WTC11 (cell line): ENCODE measurements at regions not wholly inside any gene's neighbourhood (a gene's known extent, or its start where the extent isn't known, plus 50 kb on each side); places are given as distances from the start of the nearest gene placed in this dataset.

Source experiments
- ATF1 ChIP-seq: sonication (generic); formaldehyde crosslinking; IDR thresholded peaks from 2 replicates; pipeline ENCODE4 v1.8.1; 2023; ENCODE audit warnings: mild to moderate bottlenecking, moderate library complexity, missing genetic modification reagents
- ATF3 ChIP-seq: sonication (generic); formaldehyde crosslinking; conservative IDR thresholded peaks from 2 replicates; pipeline ENCODE4 v1.8.1; 2022; ENCODE audit warnings: mild to moderate bottlenecking, missing genetic modification reagents
- CREB1 ChIP-seq: sonication (generic); formaldehyde crosslinking; IDR thresholded peaks from 2 replicates; pipeline ENCODE4 v1.8.0; 2023; ENCODE audit warnings: mild to moderate bottlenecking, missing genetic modification reagents
- FOXK1 ChIP-seq: sonication (generic); formaldehyde crosslinking; IDR thresholded peaks from 2 replicates; pipeline ENCODE4 v1.8.0; 2022; ENCODE audit warnings: mild to moderate bottlenecking, moderate library complexity, missing genetic modification reagents
- NFATC4 ChIP-seq: fragments of 250-450 bp; sonication (Bioruptor Pico); IDR thresholded peaks from 2 replicates; pipeline ENCODE4 v1.9.0; 2021; ENCODE audit warnings: mild to moderate bottlenecking
- NFYB ChIP-seq: sonication (generic); formaldehyde crosslinking; conservative IDR thresholded peaks from 2 replicates; pipeline ENCODE4 v1.8.0; 2022; ENCODE audit warnings: low read depth, missing genetic modification reagents
- NR1H2 ChIP-seq: sonication (generic); formaldehyde crosslinking; IDR thresholded peaks from 2 replicates; pipeline ENCODE4 v1.9.0; 2021; ENCODE audit warnings: mild to moderate bottlenecking, moderate library complexity, missing genetic modification reagents
- ZNF263 ChIP-seq: sonication (generic); formaldehyde crosslinking; IDR thresholded peaks from 2 replicates; pipeline ENCODE4 v1.8.1; 2022; ENCODE audit warnings: low read depth, mild to moderate bottlenecking, moderate library complexity, missing genetic modification reagents
- TF ChIP-seq, protein P1 (sequence below): fragments of 200-600 bp; IDR thresholded peaks from 2 replicates; pipeline ENCODE4 v1.8.0; 2022; ENCODE audit warnings: antibody characterized with exemption
- TF ChIP-seq, protein P2 (sequence below): sonication (generic); formaldehyde crosslinking; IDR thresholded peaks from 2 replicates; pipeline ENCODE4 v1.8.0; 2022; ENCODE audit warnings: mild to moderate bottlenecking, missing genetic modification reagents

DNA sequence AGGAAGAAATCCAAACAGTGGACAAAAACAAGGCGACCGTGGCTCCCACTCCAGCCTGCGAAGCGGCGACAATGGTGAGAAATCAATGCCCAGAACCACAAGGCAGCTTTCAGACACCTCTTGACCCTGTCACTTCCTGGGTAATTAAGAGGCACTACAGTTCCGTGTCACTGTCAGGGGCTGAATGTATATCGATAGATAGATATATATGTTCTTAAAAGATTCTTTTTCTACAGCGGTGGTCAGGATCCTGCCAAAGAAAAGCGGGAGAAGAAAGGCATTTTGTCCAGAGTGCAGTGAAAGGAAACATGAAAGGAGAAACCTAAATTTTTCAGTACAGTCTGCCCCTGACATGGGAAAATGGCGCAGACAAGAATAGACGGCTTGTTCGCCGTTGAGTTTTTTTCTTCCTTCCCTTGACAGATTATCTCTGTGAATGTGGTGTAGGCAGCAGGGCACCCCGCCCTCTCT is 56.2 kb upstream of the HES1 start:
- TF ChIP-seq, protein P1, sequence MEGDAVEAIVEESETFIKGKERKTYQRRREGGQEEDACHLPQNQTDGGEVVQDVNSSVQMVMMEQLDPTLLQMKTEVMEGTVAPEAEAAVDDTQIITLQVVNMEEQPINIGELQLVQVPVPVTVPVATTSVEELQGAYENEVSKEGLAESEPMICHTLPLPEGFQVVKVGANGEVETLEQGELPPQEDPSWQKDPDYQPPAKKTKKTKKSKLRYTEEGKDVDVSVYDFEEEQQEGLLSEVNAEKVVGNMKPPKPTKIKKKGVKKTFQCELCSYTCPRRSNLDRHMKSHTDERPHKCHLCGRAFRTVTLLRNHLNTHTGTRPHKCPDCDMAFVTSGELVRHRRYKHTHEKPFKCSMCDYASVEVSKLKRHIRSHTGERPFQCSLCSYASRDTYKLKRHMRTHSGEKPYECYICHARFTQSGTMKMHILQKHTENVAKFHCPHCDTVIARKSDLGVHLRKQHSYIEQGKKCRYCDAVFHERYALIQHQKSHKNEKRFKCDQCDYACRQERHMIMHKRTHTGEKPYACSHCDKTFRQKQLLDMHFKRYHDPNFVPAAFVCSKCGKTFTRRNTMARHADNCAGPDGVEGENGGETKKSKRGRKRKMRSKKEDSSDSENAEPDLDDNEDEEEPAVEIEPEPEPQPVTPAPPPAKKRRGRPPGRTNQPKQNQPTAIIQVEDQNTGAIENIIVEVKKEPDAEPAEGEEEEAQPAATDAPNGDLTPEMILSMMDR = no peak
- TF ChIP-seq NR1H2 (CRISPR knock-in tag) (no peak), NFYB (no peak), ATF3 (CRISPR knock-in tag) (no peak), FOXK1 (CRISPR knock-in tag) (no peak), NFATC4 (no peak), CREB1 (CRISPR knock-in tag) (no peak), ZNF263 (CRISPR knock-in tag) (no peak), ATF1 (no peak)
- TF ChIP-seq, protein P2, sequence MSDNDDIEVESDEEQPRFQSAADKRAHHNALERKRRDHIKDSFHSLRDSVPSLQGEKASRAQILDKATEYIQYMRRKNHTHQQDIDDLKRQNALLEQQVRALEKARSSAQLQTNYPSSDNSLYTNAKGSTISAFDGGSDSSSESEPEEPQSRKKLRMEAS (CRISPR knock-in tag) = no peak
